K562 (cell line): ENCODE measurements at regions not wholly inside any gene's neighbourhood (a gene's known extent, or its start where the extent isn't known, plus 50 kb on each side); places are given as distances from the start of the nearest gene placed in this dataset.

ENCODE experiments used
- ATAC-seq: fragments of 200-7000 bp; cut with Tn5 transposase; 3 replicates; pipeline ENCODE4 v1.9.1; 2020; ENCODE audit warnings: moderate library complexity
- BruUV-seq: library from RNA; stranded (reverse); fragments of 400-500 nt; replicated peaks from 2 replicates; lab custom pipeline; 2021; lab: Mats Ljungman, UMichigan
- CTCF ChIA-PET: fragments of 300-600 bp; formaldehyde crosslinking; extraction: SDS; loops from one replicate; lab custom pipeline; 2021; ENCODE audit warnings: low intra/inter-chr PET ratio; lab: Yijun Ruan, JAX
- POLR2A ChIA-PET: fragments of 300-600, 350-650 bp; sonication (Branson Sonifier 250); formaldehyde crosslinking; extraction: SDS; loops from one replicate; lab custom pipeline; 2021; ENCODE audit warnings: antibody characterized with exemption, inconsistent platforms; lab: Yijun Ruan, JAX
- DNase-seq, 4 experiments: peaks; one replicate each; pipeline versions ENCODE4 v3.0.0 to v3.0.0-alpha.2; 2011 to 2018; ENCODE audit warnings: low spot score in 3 of 4, mixed read lengths in 3 of 4; ENCODE audit errors: extremely low read depth in 1 of 4
- FAIRE-seq: peaks from 2 replicates; lab custom pipeline; 2011; peaks lifted over from hg19 to GRCh38; lab: Jason Lieb, UNC
- H2AFZ ChIP-seq: 2 replicates; pipeline ENCODE4 v1.6.0; 2011; ENCODE audit warnings: low read depth, low read length, control low read depth, inconsistent platforms
- H3K27ac ChIP-seq: fragments of 200-600 bp; 3 replicates; pipeline ENCODE4 v1.8.0; 2011; ENCODE audit warnings: low read depth, mild to moderate bottlenecking, control low read depth, inconsistent platforms, low read length, moderate library complexity, mixed read lengths; ENCODE audit errors: extremely low read depth
- H3K27me3 ChIP-seq, 2 experiments: fragments of 300-600 bp in 1 of 2; 2 replicates in 1 of 2; 3 replicates in 1 of 2; pipeline versions ENCODE4 v1.6.0 to v1.8.0; 2011; ENCODE audit warnings: inconsistent platforms in 2 of 2, low read length in 2 of 2, mild to moderate bottlenecking in 1 of 2, mixed read lengths in 1 of 2, moderate library complexity in 1 of 2; ENCODE audit not compliant: control insufficient read depth in 2 of 2, insufficient read depth in 2 of 2
- H3K36me3 ChIP-seq: fragments of 300-600 bp; 3 replicates; pipeline ENCODE4 v1.8.0; 2011; ENCODE audit warnings: mild to moderate bottlenecking, low read length, inconsistent platforms; ENCODE audit not compliant: control insufficient read depth, insufficient read depth
- H3K4me1 ChIP-seq, 2 experiments: fragments of 200-600 bp in 1 of 2; replicated peaks in 1 of 2; 2 replicates in 1 of 2; 3 replicates in 1 of 2; pipeline versions ENCODE4 v1.5.1 to v1.8.0; 2011; ENCODE audit warnings: inconsistent platforms in 2 of 2, low read length in 2 of 2, mild to moderate bottlenecking in 1 of 2, mixed read lengths in 1 of 2, moderate library complexity in 1 of 2; ENCODE audit not compliant: control insufficient read depth in 2 of 2, insufficient read depth in 2 of 2
- H3K4me2 ChIP-seq: 2 replicates; pipeline ENCODE4 v1.6.1; 2011; ENCODE audit warnings: low read length, control low read depth, inconsistent platforms, mixed read lengths; ENCODE audit not compliant: insufficient read depth
- H3K4me3 ChIP-seq: fragments of 200-600 bp; sonication (generic), shearing (Covaris generic); 2 replicates; pipeline ENCODE4 v1.5.1; 2016; ENCODE audit warnings: control low read depth, inconsistent platforms
- H3K79me2 ChIP-seq: fragments of 200-600 bp; 3 replicates; pipeline ENCODE4 v1.8.0; 2011; ENCODE audit warnings: low read length, inconsistent platforms; ENCODE audit not compliant: control insufficient read depth, insufficient read depth
- H3K9ac ChIP-seq, 2 experiments: 2 replicates each; pipeline versions ENCODE4 v1.6.0 to v1.6.1; 2011; ENCODE audit warnings: low read depth in 2 of 2, low read length in 2 of 2, control low read depth in 1 of 2, inconsistent platforms in 1 of 2, mild to moderate bottlenecking in 1 of 2, mixed read lengths in 1 of 2; ENCODE audit not compliant: insufficient read depth in 1 of 2
- H3K9me1 ChIP-seq: one replicate; pipeline ENCODE4 v1.6.0; 2011; ENCODE audit warnings: inconsistent platforms, mild to moderate bottlenecking, low read length, moderate library complexity; ENCODE audit not compliant: control insufficient read depth, insufficient read depth
- H3K9me3 ChIP-seq: replicated peaks from 2 replicates; pipeline ENCODE4 v1.5.1; 2011; ENCODE audit warnings: low read depth, low read length, inconsistent platforms; ENCODE audit not compliant: control insufficient read depth, insufficient read depth
- H4K20me1 ChIP-seq: replicated peaks from 2 replicates; pipeline ENCODE4 v1.6.1; 2011; ENCODE audit warnings: low read length, inconsistent platforms, mixed read lengths; ENCODE audit not compliant: control insufficient read depth, insufficient read depth
- CBFA2T3 ChIP-seq: fragments of 450-650 bp; IDR thresholded peaks from 2 replicates; pipeline ENCODE4 v1.6.1; 2017
- CEBPB ChIP-seq: fragments of 450-650 bp; IDR thresholded peaks from 2 replicates; pipeline ENCODE4 v1.6.1; 2016; ENCODE audit warnings: missing genetic modification characterization, missing compliant biosample characterization
- PCBP2 ChIP-seq: fragments of 200-400 bp; formaldehyde crosslinking; IDR thresholded peaks from 2 replicates; pipeline ENCODE4 v1.6.1; 2018; ENCODE audit warnings: low read length, low read depth, mild to moderate bottlenecking, moderate library complexity; ENCODE audit not compliant: poor library complexity, severe bottlenecking
- SIN3A ChIP-seq, 2 experiments: fragments of 150-350 bp in 1 of 2; IDR thresholded peaks; 2 replicates each; pipeline ENCODE4 v1.6.1; 2011 to 2016; ENCODE audit warnings: borderline replicate concordance in 2 of 2, low read depth in 2 of 2, low read length in 2 of 2, mild to moderate bottlenecking in 2 of 2, moderate library complexity in 2 of 2; ENCODE audit not compliant: control insufficient read depth in 1 of 2
- SMARCE1 ChIP-seq: fragments of 450-650 bp; IDR thresholded peaks from 2 replicates; pipeline ENCODE4 v1.7.1; 2016; ENCODE audit warnings: mild to moderate bottlenecking
- TAL1 ChIP-seq: fragments of 450-650 bp; IDR thresholded peaks from 2 replicates; pipeline ENCODE4 v1.6.1; 2016; ENCODE audit warnings: mild to moderate bottlenecking
- TEAD4 ChIP-seq, 2 experiments: sonication (generic) in 1 of 2; formaldehyde crosslinking in 1 of 2; IDR thresholded peaks; 2 replicates each; pipeline versions ENCODE4 v1.6.1 to v1.8.0; 2012 to 2022; ENCODE audit warnings: borderline replicate concordance in 1 of 2, inconsistent platforms in 1 of 2, low read length in 1 of 2, mild to moderate bottlenecking in 1 of 2, missing genetic modification reagents in 1 of 2
- U2AF1 ChIP-seq: fragments of 200-400 bp; formaldehyde crosslinking; optimal IDR thresholded peaks from 2 replicates; pipeline ENCODE3; 2017; ENCODE audit warnings: mild to moderate bottlenecking, low read depth, low read length, moderate library complexity
- ZSCAN32 ChIP-seq: fragments of 450-650 bp; formaldehyde crosslinking; IDR thresholded peaks from 2 replicates; pipeline ENCODE4 v1.4.0; 2020; ENCODE audit warnings: mild to moderate bottlenecking, moderate library complexity
- WGBS: fragments of 100-300 bp; shearing (Covaris generic); methylation state at CpG from one replicate; pipeline ENCODE4 v1.1.6; 2016; ENCODE audit warnings: low coverage, mixed read lengths; ENCODE audit not compliant: insufficient coverage; ENCODE audit errors: missing lambda C conversion rate; 5-methylcytosine and 5-hydroxymethylcytosine counted together
- in situ Hi-C: fragments of 300-500 bp; cut with MboI; formaldehyde crosslinking; loops from 4 replicates; pipeline ENCODE4 v1.15.0; 2018; ENCODE audit warnings: inconsistent platforms, mixed read lengths
- intact Hi-C: fragments of 100-400 bp; cut with micrococcal nuclease; formaldehyde crosslinking; loops from 2 replicates; pipeline ENCODE4 v1.14.2; 2022
- TF ChIP-seq, protein P1 (sequence below): IDR thresholded peaks from 3 replicates; pipeline ENCODE4 v1.6.1; 2011; ENCODE audit warnings: borderline replicate concordance, mild to moderate bottlenecking, moderate library complexity; ENCODE audit not compliant: insufficient read length; ENCODE audit errors: extremely low read depth
- TF ChIP-seq, protein P2 (sequence below): fragments of 250-450 bp; sonication (Bioruptor Pico); IDR thresholded peaks from 2 replicates; pipeline ENCODE4 v1.4.0; 2020; ENCODE audit warnings: mild to moderate bottlenecking, moderate library complexity
- TF ChIP-seq, protein P3 (sequence below), 2 experiments: fragments of 450-650 bp; IDR thresholded peaks; 2 replicates each; pipeline ENCODE4 v1.6.1; 2018; ENCODE audit warnings: mild to moderate bottlenecking in 2 of 2, low read depth in 1 of 2; ENCODE audit not compliant: partially characterized antibody in 2 of 2

DNA sequence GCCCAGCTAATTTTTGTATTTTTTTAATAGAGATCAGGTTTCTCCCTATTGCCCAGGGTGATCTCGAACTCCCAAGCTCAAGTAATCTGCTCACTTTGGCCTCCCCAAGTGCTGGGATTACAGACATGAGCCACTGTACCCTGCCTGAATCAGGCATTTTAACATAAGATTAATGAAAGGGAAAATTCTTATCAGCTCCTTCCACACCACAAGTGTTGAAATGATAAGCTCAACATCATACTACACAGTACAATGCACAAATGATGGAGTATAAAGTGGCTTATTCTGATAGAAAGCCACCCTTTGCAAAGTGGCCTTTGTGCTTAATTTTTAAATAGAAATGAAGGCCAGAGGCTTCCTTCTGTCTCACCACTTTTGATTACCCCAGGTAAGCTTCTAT, 71.3 kb upstream of the MCHR2 start:
- Histone ChIP-seq H3K4me2 (no peak overlapping the region), H3K4me3 (no peak overlapping the region), H3K4me1 (no peaks in the 10 kb centered on the region), H4K20me1 (no peaks in the 10 kb centered on the region), H3K79me2 (no peaks in the 10 kb centered on the region), H3K27me3 (no peaks in the 10 kb centered on the region), H3K9me1 (no peaks in the 10 kb centered on the region), H3K36me3 (no peaks in the 10 kb centered on the region), H3K9me3 (no peaks in the 10 kb centered on the region), H3K27ac (no peak overlapping the region), H2AFZ (no peak overlapping the region), H3K9ac (no peak overlapping the region)
- peak; percentile 6 for FAIRE-seq
- DNase-seq = peak in 1 of 4 experiments; percentile 27
- ChIA-PET POLR2A (no interaction called here), CTCF (no interaction called here)
- 0% methylated on average over 1 of the region's 1 CpG for WGBS
- intact Hi-C loops (no loop called here), in situ Hi-C loops (no loop called here)
- BruUV-seq = no TSS peak
- ATAC-seq = no peak; the same call in 2 of the 3 replicates
- peak; percentile 57; the same call in 1 of the 2 replicates for TF ChIP-seq CBFA2T3
- TF ChIP-seq SIN3A (IDR thresholded peaks at IDR 0.05; ENCODE audit: borderline replicate concordance in 2 of 2, control insufficient read depth in 1 of 2, low read depth in 2 of 2, low read length in 2 of 2) = no peak
- TF ChIP-seq TEAD4 (IDR thresholded peaks at IDR 0.05; ENCODE audit: low read length) = peak; percentile 63
- TF ChIP-seq TEAD4 (CRISPR knock-in tag; IDR thresholded peaks at IDR 0.05; ENCODE audit: borderline replicate concordance) = no peak
- peak; percentile 63 for TF ChIP-seq TAL1
- no peak for TF ChIP-seq ZSCAN32 (CRISPR knock-in tag)
- TF ChIP-seq, protein P1, sequence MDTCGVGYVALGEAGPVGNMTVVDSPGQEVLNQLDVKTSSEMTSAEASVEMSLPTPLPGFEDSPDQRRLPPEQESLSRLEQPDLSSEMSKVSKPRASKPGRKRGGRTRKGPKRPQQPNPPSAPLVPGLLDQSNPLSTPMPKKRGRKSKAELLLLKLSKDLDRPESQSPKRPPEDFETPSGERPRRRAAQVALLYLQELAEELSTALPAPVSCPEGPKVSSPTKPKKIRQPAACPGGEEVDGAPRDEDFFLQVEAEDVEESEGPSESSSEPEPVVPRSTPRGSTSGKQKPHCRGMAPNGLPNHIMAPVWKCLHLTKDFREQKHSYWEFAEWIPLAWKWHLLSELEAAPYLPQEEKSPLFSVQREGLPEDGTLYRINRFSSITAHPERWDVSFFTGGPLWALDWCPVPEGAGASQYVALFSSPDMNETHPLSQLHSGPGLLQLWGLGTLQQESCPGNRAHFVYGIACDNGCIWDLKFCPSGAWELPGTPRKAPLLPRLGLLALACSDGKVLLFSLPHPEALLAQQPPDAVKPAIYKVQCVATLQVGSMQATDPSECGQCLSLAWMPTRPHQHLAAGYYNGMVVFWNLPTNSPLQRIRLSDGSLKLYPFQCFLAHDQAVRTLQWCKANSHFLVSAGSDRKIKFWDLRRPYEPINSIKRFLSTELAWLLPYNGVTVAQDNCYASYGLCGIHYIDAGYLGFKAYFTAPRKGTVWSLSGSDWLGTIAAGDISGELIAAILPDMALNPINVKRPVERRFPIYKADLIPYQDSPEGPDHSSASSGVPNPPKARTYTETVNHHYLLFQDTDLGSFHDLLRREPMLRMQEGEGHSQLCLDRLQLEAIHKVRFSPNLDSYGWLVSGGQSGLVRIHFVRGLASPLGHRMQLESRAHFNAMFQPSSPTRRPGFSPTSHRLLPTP = no peak
- TF ChIP-seq SMARCE1 = no peak
- no peak for TF ChIP-seq PCBP2
- no peak for TF ChIP-seq U2AF1
- TF ChIP-seq CEBPB (tag) = no peak
- TF ChIP-seq, protein P2, sequence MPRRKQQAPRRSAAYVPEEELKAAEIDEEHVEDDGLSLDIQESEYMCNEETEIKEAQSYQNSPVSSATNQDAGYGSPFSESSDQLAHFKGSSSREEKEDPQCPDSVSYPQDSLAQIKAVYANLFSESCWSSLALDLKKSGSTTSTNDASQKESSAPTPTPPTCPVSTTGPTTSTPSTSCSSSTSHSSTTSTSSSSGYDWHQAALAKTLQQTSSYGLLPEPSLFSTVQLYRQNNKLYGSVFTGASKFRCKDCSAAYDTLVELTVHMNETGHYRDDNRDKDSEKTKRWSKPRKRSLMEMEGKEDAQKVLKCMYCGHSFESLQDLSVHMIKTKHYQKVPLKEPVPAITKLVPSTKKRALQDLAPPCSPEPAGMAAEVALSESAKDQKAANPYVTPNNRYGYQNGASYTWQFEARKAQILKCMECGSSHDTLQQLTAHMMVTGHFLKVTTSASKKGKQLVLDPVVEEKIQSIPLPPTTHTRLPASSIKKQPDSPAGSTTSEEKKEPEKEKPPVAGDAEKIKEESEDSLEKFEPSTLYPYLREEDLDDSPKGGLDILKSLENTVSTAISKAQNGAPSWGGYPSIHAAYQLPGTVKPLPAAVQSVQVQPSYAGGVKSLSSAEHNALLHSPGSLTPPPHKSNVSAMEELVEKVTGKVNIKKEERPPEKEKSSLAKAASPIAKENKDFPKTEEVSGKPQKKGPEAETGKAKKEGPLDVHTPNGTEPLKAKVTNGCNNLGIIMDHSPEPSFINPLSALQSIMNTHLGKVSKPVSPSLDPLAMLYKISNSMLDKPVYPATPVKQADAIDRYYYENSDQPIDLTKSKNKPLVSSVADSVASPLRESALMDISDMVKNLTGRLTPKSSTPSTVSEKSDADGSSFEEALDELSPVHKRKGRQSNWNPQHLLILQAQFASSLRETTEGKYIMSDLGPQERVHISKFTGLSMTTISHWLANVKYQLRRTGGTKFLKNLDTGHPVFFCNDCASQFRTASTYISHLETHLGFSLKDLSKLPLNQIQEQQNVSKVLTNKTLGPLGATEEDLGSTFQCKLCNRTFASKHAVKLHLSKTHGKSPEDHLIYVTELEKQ (CRISPR knock-in tag) = no peak
- TF ChIP-seq, protein P3, sequence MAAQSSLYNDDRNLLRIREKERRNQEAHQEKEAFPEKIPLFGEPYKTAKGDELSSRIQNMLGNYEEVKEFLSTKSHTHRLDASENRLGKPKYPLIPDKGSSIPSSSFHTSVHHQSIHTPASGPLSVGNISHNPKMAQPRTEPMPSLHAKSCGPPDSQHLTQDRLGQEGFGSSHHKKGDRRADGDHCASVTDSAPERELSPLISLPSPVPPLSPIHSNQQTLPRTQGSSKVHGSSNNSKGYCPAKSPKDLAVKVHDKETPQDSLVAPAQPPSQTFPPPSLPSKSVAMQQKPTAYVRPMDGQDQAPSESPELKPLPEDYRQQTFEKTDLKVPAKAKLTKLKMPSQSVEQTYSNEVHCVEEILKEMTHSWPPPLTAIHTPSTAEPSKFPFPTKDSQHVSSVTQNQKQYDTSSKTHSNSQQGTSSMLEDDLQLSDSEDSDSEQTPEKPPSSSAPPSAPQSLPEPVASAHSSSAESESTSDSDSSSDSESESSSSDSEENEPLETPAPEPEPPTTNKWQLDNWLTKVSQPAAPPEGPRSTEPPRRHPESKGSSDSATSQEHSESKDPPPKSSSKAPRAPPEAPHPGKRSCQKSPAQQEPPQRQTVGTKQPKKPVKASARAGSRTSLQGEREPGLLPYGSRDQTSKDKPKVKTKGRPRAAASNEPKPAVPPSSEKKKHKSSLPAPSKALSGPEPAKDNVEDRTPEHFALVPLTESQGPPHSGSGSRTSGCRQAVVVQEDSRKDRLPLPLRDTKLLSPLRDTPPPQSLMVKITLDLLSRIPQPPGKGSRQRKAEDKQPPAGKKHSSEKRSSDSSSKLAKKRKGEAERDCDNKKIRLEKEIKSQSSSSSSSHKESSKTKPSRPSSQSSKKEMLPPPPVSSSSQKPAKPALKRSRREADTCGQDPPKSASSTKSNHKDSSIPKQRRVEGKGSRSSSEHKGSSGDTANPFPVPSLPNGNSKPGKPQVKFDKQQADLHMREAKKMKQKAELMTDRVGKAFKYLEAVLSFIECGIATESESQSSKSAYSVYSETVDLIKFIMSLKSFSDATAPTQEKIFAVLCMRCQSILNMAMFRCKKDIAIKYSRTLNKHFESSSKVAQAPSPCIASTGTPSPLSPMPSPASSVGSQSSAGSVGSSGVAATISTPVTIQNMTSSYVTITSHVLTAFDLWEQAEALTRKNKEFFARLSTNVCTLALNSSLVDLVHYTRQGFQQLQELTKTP (IDR thresholded peaks at IDR 0.05; ENCODE audit: low read depth in 1 of 2, partially characterized antibody in 2 of 2) = no peak
